ENCODE measurements at regions not wholly inside any gene's neighbourhood (a gene's known extent, or its start where the extent isn't known, plus 50 kb on each side); places are given as distances from the start of the nearest gene placed in this dataset.
"Not testable (repeated sequence)": the region's sequence is repeated elsewhere in the genome, so short reads cannot be mapped to it uniquely, and the experiment has no call there.

- DNase-seq: peak in 1 of 2 experiments; percentile 22
Measured at GRCh38 chr11:122604621-122605020, 50.9 kb upstream of the UBASH3B start.

DNA sequence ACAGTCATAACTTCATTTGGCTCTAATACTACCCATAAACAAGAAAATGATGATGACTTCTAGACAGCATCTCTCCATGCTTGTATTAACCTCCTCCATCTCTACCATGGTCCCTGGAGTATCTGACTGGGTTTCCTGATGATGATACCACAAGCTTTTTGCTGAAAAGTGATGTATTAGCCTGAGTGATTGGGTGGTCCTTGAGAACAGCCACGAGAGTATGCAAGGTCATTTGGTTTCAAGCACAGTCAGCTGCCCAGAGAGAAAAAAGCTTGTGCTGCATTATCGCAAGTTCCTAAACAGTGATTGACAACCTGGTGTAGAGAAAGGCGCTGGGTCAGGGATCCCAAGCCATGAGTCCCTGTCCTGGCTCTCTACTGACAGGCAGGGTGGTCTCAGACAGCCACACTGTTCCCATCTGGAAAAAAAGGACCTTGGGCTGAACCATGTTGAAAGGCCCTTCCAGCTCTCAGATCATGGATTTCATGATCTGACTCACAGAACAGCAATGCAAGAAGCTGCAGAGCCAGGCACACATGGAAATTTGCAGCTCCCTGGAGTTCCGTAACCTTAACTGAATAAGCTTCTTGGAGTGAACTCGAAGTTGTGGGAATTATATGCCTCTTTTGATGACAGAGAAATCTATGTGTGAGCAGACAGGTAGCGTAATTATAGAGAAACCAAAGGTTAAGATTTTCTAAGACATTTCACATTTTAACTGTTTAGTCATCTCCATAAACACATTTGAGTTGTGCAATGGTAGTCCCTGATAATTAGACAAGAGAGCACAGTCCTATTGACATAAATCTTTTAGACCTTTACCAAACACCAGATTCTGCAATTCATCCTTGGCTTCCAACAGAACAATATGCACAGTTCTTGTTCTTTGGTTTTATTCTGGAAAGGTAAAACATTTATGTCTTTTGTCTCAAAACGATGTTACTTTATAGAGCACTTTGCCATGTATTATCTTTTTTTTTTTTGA is 54.1 kb upstream of the UBASH3B start:
- DNase-seq: no peak

GRCh38 chr11:122600290-122600689 is 55.2 kb upstream of the UBASH3B start:
- DNase-seq: no peak

DNA sequence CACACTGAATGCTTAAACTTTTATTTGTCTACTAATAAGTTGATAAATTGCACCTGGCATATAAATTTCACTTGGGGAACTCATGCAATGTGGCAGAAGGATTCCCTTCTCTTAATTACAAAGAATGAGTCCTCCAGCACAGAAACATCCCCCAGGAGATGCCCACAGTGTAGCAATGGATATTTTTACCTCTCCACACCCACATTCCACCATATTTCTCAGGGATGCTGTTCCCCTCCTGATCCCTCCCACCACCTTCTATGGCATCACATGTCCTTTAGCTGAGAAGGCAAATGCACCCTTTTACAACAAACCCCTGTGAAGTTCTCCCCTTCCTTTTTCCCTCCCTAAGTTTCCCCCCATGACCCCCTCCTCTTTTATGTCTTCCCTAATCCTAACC is 56.1 kb upstream of the UBASH3B start:
- DNase-seq: no peak

GRCh38 chr11:122598971-122599370 is 56.6 kb upstream of the UBASH3B start:
- no peak for DNase-seq

DNA sequence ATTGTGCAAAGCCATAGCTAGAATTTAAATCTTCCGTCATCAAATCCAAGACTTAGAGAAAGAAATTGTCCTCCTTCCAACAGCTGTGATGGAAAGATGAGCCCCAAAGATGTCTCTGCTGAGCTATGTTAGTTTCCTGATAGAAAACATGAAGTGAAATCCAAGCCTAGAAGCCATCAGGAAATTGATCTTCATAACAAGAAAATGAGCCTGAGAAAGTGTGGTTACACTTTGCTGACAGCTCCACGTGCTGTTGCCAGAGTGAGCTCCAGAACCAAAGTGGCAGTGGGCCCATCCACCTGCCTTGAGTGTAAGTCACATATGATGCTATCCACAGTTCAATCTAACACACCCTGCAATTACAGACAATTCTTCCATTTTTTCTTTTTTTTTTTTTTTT is 58.0 kb upstream of the UBASH3B start:
- no peak for DNase-seq

- no peak for DNase-seq
Measured at GRCh38 chr11:122594986-122595645, 60.4 kb upstream of the UBASH3B start.

DNA sequence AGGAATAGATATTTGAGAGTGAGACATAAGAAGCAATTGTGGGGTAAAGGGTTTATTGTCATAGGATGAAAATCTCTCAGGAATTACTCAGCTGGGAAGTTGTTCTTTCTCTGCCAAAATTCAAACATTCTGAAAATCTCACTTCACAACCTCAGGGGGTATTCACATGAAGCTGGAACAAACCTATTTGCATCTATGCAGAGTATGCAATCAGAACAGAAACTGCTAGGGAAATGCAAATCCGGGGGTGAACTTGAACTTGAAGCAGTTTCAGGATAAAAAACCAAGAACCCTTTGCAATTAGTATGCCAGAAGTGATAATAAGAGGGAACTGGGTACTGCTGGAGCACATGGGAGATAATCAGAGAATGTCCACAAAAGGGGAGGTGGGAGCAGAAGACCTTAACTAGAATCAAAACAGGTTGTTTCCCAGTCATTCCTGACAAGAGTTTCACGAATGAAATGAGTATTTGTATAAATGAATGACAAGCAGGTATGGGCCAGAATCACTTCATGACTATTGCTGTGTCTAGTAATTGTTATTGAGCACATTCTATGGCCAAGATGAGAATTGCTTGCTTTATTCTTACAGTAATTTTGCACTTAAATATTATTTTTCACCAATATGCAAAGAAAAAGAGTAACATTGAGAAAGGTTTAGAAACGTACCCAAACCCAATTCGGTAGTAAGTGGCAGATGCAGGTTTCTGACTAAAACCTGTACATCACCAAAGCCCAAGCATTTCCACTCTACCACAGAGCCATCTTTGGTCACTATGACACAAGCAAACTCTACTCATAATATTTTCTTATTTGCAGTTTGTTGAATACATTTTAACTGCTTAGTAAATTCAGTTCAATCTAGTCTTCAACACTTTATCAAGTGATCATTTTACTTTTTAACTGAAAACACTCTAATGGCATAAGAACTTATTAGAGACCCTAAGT is 61.8 kb upstream of the UBASH3B start:
- no peak for DNase-seq

GRCh38 chr11:122592641-122593040 is 62.9 kb upstream of the UBASH3B start:
- DNase-seq: no peak

DNA sequence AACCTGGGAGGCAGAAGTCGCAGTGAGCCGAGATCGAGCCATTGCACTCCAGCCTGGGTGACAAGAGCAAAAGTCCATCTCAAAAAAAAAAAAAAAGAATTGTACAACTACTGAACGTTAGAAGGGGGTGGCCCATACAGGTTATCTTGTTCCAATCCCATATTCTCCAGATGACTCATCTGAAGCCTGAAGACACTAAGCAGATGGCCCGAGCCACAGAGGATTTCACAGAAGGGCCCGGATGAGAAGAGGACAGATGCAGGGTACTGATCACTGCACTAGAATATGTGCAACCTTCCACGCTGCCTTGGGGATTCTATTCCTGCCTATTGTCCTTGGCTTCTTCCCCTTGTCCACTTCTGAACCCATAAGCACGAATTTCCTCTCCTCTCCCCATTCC is 70.9 kb upstream of the UBASH3B start:
- no peak for DNase-seq

GRCh38 chr11:122580071-122580470 is 75.5 kb upstream of the UBASH3B start:
- DNase-seq: peak; percentile 80 to 92

DNA sequence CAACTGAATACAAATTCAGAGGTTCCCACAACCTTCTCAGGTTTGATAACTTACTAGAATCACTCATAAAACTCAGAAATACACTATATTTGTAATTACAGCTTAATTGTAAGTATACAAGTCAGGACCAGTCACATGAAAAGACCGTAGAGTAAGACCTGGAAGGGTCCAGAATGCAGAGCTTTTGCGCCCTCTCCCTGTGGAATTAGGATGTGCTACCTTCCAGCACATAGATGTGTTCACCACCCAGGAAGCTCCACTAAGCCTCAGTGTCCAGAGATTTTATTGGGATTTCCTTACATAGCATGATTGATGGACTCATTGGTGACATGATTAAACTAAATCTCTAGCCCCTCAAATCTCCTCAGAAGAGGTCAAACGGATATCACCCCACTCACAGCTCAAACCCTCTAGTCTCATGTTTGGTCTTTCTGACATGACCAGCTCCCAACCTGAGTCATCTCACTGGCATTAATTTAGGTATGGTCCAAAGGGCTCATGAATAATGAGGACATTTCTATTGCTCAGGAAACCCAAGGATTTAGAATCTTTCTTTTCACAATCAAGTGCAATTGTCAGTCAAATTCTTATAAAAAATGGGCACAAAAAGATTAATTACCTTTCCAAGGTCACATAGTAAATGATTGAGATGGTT is 77.2 kb upstream of the UBASH3B start:
- DNase-seq: no peak

DNA sequence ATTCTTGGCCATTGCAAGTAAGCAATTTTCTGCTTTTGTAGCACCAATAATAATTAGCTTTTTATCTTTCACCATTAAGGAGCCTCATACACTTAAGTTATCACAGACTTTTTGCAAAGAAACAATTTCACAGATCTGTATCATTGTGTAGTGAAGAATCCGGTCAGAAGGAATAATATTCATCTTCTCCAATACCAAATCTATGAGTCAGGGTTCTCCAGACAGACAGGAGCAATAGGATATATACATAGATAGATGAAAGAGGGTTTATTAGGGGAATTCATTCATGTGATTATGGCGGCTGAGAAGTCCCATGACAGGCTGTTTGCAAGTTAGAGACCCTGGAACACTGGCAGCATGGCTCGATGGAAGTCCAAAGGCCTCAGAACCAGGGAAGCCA is 82.9 kb upstream of the UBASH3B start:
- no peak for DNase-seq

GRCh38 chr11:122563761-122564160 is 91.8 kb upstream of the UBASH3B start:
- DNase-seq: no peak

- DNase-seq: no peak
Measured at GRCh38 chr11:122559734-122560382, 95.7 kb upstream of the UBASH3B start.

- not testable (repeated sequence) for DNase-seq
Measured at GRCh38 chr11:122559218-122559617, 96.3 kb upstream of the UBASH3B start.

DNA sequence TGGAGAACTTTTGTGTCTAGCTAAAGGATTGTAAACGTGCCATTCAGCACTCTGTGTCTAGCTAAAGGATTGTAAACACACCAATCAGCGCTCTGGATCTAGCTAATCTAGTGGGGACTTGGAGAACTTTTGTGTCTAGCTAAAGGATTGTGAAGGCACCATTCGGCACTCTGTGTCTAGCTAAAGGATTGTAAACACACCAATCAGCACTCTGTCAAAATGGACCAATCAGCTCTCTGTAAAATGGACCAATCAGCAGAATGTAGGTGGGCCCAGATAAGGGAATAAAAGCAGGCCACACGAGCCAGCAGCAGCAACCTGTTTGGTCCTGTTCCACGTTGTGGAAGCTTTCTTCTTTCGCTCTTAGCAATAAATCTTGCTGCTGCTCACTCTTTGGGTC is 98.4 kb upstream of the UBASH3B start:
- DNase-seq: not testable (repeated sequence)

DNA sequence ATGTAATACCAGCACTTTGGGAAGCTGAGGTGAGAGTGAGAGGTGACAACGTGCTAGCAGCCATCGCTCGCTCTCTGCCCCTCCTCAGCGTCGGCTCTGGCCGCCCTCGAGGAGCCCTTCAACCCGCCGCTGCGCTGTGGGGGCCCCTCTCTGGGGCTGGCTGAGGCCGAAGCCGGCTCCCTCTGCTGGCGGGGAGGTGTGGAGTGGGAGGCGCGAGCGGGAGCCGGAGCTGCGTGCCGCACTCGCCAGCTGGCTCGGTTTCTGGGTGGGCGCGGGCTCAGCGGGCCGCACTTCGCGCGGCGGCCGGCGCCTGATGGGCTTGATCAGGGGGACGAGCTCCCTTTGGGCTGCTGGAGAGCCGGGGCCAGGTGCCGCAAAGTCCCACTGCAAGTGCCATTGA is 98.9 kb upstream of the UBASH3B start:
- no peak for DNase-seq

DNA sequence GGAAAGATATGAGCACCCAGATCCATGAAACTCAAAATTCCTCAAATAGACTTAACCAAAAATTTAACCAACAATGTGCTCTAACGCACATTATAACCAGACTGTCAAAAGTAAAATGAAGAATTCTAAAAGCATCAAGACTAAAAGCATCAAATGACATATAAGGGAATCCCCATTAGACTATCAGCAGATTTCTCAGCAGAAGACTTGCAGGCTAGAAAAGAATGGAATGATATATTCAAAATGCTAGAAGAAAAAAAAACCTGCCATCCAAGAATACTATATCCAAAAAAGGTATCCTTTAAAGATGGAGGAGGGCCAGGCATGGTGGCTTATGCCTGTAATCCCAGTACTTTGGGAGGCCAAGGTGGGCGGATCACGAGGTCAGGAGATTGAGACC is 117.5 kb upstream of the UBASH3B start:
- no peak for DNase-seq

- no peak for DNase-seq
Measured at GRCh38 chr11:122524898-122525297, 130.6 kb upstream of the UBASH3B start.

GRCh38 chr11:122523846-122524805 is 131.4 kb upstream of the UBASH3B start:
- peak in 1 of 2 experiments; percentile 26 for DNase-seq

All from NCI-H2081 (cell line).